Neural progenitor cell (in vitro differentiated cells): ENCODE measurements at regions not wholly inside any gene's neighbourhood (a gene's known extent, or its start where the extent isn't known, plus 50 kb on each side); places are given as distances from the start of the nearest gene placed in this dataset.

Experiments
- EZH2 ChIP-seq: fragments of 200-600 bp; sonication (generic); IDR thresholded peaks from 2 replicates; pipeline ENCODE4 v1.6.1; 2017; ENCODE audit warnings: antibody characterized with exemption, mild to moderate bottlenecking, moderate library complexity
- EZH2phosphoT487 ChIP-seq: fragments of 200-600 bp; sonication (generic); IDR thresholded peaks from 2 replicates; pipeline ENCODE4 v1.6.1; 2017; ENCODE audit warnings: antibody characterized with exemption
- TF ChIP-seq, protein P1 (sequence below): fragments of 200-600 bp; sonication (generic); IDR thresholded peaks from 2 replicates; pipeline ENCODE4 v1.5.1; 2017; ENCODE audit warnings: antibody characterized with exemption, mild to moderate bottlenecking

DNA sequence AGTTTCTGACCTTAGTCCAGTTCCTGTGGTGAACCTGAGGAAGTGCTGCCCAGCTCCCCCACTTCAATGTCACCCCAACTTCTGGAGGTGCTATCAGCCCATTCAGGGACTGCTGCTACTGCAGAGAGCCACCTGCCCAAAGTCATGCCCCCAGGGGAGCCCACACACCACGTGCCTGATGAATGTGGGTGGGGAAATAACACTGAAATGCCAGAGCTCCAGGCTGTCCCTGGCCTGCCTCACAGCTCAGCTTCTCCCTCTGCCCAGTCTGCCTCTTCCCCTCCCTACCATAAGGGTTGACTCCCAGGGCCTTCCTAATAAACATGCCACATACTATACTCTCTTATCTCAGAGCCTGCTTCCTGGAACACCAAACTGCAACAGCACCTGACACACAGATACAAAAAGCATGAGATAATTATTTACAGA is 276.4 kb upstream of the MOCS1 start:
- TF ChIP-seq, protein P1, sequence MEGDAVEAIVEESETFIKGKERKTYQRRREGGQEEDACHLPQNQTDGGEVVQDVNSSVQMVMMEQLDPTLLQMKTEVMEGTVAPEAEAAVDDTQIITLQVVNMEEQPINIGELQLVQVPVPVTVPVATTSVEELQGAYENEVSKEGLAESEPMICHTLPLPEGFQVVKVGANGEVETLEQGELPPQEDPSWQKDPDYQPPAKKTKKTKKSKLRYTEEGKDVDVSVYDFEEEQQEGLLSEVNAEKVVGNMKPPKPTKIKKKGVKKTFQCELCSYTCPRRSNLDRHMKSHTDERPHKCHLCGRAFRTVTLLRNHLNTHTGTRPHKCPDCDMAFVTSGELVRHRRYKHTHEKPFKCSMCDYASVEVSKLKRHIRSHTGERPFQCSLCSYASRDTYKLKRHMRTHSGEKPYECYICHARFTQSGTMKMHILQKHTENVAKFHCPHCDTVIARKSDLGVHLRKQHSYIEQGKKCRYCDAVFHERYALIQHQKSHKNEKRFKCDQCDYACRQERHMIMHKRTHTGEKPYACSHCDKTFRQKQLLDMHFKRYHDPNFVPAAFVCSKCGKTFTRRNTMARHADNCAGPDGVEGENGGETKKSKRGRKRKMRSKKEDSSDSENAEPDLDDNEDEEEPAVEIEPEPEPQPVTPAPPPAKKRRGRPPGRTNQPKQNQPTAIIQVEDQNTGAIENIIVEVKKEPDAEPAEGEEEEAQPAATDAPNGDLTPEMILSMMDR = no peak
- TF ChIP-seq EZH2 (no peak), EZH2phosphoT487 (no peak)
